ENCODE measurements at regions not wholly inside any gene's neighbourhood (a gene's known extent, or its start where the extent isn't known, plus 50 kb on each side); places are given as distances from the start of the nearest gene placed in this dataset.

- peaks cover 12% of the 10 kb centered on the region for H3K9me3 Mint-ChIP-seq
- no peak overlapping the region for H3K4me3 ChIP-seq (ENCODE audit: low read length)
- 80 to 100% methylated on average over 1 of the region's 1 CpG for WGBS, 2 experiments (ENCODE audit: insufficient coverage in 1 of 2, insufficient read length in 1 of 2)
- H3K27ac Mint-ChIP-seq: no peak overlapping the region
- DNase-seq: no peak
- H3K4me1 ChIP-seq (ENCODE audit: control insufficient read depth, insufficient read depth, low read length): no peaks in the 10 kb centered on the region
- H3K36me3 ChIP-seq (ENCODE audit: control insufficient read depth, insufficient read depth, low read length): no peaks in the 10 kb centered on the region
- no peak overlapping the region for H3K9ac ChIP-seq (ENCODE audit: extremely low read depth, low read length, poor library complexity, severe bottlenecking)
- no peak overlapping the region for H3K4me3 Mint-ChIP-seq
- no peaks in the 10 kb centered on the region for H3K27me3 Mint-ChIP-seq (ENCODE audit: insufficient read depth)
- H3K27ac ChIP-seq (ENCODE audit: low read depth, low read length): no peak overlapping the region
- H3K4me1 Mint-ChIP-seq: no peaks in the 10 kb centered on the region
- no peaks in the 10 kb centered on the region for H3K27me3 ChIP-seq (ENCODE audit: control insufficient read depth, insufficient read depth, low read length, poor library complexity, severe bottlenecking)
- H3K9me3 ChIP-seq (ENCODE audit: control insufficient read depth, low read length): peaks cover 9% of the 10 kb centered on the region
- TF ChIP-seq CTCF (conservative IDR thresholded peaks at IDR 0.05): no peak
- H3K36me3 Mint-ChIP-seq (ENCODE audit: low read depth): no peaks in the 10 kb centered on the region
Measured at GRCh38 chr12:68387338-68387737, 55.2 kb upstream of the MDM1 start.

- H3K9me3 ChIP-seq (ENCODE audit: control insufficient read depth, low read length): peaks cover 9% of the 10 kb centered on the region
- no peak overlapping the region for H3K9ac ChIP-seq (ENCODE audit: extremely low read depth, low read length, poor library complexity, severe bottlenecking)
- DNase-seq: no peak
- no peaks in the 10 kb centered on the region for H3K36me3 ChIP-seq (ENCODE audit: control insufficient read depth, insufficient read depth, low read length)
- H3K27me3 ChIP-seq (ENCODE audit: control insufficient read depth, insufficient read depth, low read length, poor library complexity, severe bottlenecking): no peaks in the 10 kb centered on the region
- Mint-ChIP-seq H3K27me3 (ENCODE audit: insufficient read depth) (no peaks in the 10 kb centered on the region), H3K36me3 (ENCODE audit: low read depth) (no peaks in the 10 kb centered on the region), H3K4me1 (no peaks in the 10 kb centered on the region), H3K27ac (no peak overlapping the region), H3K4me3 (no peak overlapping the region), H3K9me3 (peaks cover 12% of the 10 kb centered on the region)
- H3K27ac ChIP-seq (ENCODE audit: low read depth, low read length): no peak overlapping the region
- H3K4me3 ChIP-seq (ENCODE audit: low read length): no peak overlapping the region
- no peak for TF ChIP-seq CTCF (conservative IDR thresholded peaks at IDR 0.05)
- H3K4me1 ChIP-seq (ENCODE audit: control insufficient read depth, insufficient read depth, low read length): no peaks in the 10 kb centered on the region
- WGBS, 2 experiments (ENCODE audit: insufficient coverage in 1 of 2, insufficient read length in 1 of 2): 80 to 83% methylated on average over 1 of the region's 1 CpG
Measured at GRCh38 chr12:68389305-68389704, 57.1 kb upstream of the MDM1 start.

GRCh38 chr12:68391937-68392336 is 59.8 kb upstream of the MDM1 start:
- Mint-ChIP-seq H3K4me1 (peaks cover 2% of the 10 kb centered on the region), H3K27me3 (ENCODE audit: insufficient read depth) (no peaks in the 10 kb centered on the region), H3K36me3 (ENCODE audit: low read depth) (no peaks in the 10 kb centered on the region), H3K4me3 (no peak overlapping the region), H3K9me3 (peaks cover 12% of the 10 kb centered on the region), H3K27ac (no peak overlapping the region)
- 93% methylated on average over 3 of the region's 3 CpGs; no CpG with 5 or more reads in 1 of the 2 experiments for WGBS, 2 experiments (ENCODE audit: insufficient coverage in 1 of 2, insufficient read length in 1 of 2)
- Histone ChIP-seq H3K27me3 (ENCODE audit: control insufficient read depth, insufficient read depth, low read length, poor library complexity, severe bottlenecking) (no peaks in the 10 kb centered on the region), H3K27ac (ENCODE audit: low read depth, low read length) (no peak overlapping the region), H3K36me3 (ENCODE audit: control insufficient read depth, insufficient read depth, low read length) (no peaks in the 10 kb centered on the region), H3K9me3 (ENCODE audit: control insufficient read depth, low read length) (peaks cover 9% of the 10 kb centered on the region), H3K4me3 (ENCODE audit: low read length) (no peak overlapping the region), H3K9ac (ENCODE audit: extremely low read depth, low read length, poor library complexity, severe bottlenecking) (no peak overlapping the region), H3K4me1 (ENCODE audit: control insufficient read depth, insufficient read depth, low read length) (no peaks in the 10 kb centered on the region)
- TF ChIP-seq CTCF (conservative IDR thresholded peaks at IDR 0.05): no peak
- no peak for DNase-seq
